ENCODE measurements at regions not wholly inside any gene's neighbourhood (a gene's known extent, or its start where the extent isn't known, plus 50 kb on each side); places are given as distances from the start of the nearest gene placed in this dataset.
A peak's percentile ranks its signal among the peaks of the same experiment; 100 is the strongest.
"Not testable (repeated sequence)": the region's sequence is repeated elsewhere in the genome, so short reads cannot be mapped to it uniquely, and the experiment has no call there.

DNA sequence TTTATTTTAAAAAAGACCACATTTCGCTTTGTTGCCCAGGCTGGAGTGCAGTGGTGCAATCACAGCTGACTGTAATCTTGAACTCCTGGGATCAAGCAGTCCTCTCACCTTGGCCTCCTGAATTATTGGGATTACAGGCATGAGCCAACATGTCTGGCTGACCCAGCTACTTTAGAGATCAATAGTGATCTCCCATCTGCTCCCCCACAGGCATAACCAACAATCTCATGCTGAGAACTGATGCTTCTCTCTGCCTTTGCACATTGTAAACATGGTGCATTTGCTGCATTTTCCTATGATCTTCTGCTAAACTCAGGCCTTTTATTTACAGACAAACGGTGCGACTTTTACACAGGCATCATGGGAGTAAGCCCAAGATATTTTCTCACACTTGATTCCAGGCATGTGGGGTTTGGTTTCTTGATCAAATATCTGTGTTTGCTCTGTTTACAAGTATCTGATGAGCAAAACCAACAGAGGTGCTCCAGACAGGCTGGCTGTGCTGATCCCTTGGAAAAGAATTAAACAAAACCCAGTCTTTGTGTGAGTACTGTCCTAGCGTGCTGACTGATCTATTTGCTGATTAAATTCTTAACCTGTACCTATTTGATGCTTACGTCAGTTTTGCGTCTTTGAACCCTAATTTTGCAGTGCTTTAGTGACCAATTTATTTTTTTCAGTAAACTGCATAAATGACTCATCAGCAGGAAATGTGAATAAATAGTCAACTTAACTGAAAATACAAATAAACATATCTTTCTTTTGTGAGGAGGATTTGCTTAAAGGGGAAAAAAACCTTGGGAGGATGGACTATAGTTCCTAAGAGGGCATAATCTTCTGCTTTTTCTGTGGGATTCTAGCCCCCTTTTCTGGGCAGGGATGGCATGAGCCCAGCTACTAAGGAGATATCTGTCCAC, 191.7 kb upstream of the NR3C1 start:
- ATAC-seq, result no peak
- Histone ChIP-seq H3K36me3 (ENCODE audit: low read depth) (no peaks in the 10 kb centered on the region), H3K4me3 (no peak overlapping the region), H3K4me1 (ENCODE audit: low read depth) (no peaks in the 10 kb centered on the region), H3K9me3 (no peaks in the 10 kb centered on the region)
- intact Hi-C loops (cut with DNase I, micrococcal nuclease), result no loop called here
- DNase-seq, result no peak
- TF ChIP-seq, protein P1, sequence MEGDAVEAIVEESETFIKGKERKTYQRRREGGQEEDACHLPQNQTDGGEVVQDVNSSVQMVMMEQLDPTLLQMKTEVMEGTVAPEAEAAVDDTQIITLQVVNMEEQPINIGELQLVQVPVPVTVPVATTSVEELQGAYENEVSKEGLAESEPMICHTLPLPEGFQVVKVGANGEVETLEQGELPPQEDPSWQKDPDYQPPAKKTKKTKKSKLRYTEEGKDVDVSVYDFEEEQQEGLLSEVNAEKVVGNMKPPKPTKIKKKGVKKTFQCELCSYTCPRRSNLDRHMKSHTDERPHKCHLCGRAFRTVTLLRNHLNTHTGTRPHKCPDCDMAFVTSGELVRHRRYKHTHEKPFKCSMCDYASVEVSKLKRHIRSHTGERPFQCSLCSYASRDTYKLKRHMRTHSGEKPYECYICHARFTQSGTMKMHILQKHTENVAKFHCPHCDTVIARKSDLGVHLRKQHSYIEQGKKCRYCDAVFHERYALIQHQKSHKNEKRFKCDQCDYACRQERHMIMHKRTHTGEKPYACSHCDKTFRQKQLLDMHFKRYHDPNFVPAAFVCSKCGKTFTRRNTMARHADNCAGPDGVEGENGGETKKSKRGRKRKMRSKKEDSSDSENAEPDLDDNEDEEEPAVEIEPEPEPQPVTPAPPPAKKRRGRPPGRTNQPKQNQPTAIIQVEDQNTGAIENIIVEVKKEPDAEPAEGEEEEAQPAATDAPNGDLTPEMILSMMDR (IDR thresholded peaks at IDR 0.05), result no peak

DNA sequence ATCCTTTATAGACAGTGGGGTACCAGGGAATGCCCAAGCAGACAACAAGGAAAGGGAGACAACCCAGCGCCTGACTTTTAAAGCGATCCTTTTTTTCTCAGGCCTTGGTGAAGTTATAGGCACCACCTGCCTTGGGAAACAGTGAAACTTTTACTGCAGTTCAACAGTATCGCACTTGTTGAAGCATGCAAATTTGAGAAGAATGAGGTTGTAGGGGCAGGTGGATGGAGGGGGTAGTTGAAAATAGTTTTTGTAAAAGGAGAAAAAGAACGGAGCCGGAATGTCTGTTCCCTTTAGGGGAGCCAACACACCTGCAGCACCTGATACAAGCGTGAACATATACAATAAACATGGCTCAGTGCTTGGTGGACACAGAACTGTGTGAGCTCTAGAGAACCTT, 190.2 kb upstream of the NR3C1 start:
- TF ChIP-seq, protein P1 (IDR thresholded peaks at IDR 0.05), result no peak
- Histone ChIP-seq H3K36me3 (ENCODE audit: low read depth) (no peaks in the 10 kb centered on the region), H3K4me1 (ENCODE audit: low read depth) (no peaks in the 10 kb centered on the region), H3K9me3 (no peaks in the 10 kb centered on the region), H3K4me3 (no peak overlapping the region)
- intact Hi-C loops (cut with DNase I, micrococcal nuclease), result no loop called here
- DNase-seq, result no peak
- ATAC-seq, result peak; percentile 36

DNA sequence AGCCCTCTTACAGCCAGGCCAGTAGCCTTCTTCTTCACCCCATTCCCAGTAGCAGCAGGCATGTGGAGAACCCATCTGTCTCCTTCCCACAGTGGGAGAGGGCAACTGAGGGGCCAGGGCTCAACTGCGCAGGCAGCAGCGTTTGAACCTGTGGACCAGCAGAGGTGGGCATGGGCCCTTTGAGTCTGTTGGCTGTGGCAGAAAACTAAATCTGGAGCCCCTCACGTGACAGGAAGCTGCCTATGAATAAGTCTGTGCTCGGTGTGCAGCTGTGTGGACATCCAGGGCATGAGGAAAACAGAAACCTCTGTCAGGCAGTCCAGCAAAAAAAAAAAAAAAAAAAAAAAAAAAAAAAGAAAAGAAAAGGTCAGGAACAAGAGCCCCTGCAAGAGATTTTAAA, 189.2 kb upstream of the NR3C1 start:
- no peak overlapping the region for H3K4me3 ChIP-seq
- no peaks in the 10 kb centered on the region for H3K4me1 ChIP-seq (ENCODE audit: low read depth)
- TF ChIP-seq, protein P1 (IDR thresholded peaks at IDR 0.05), result no peak
- peak; percentile 37 for ATAC-seq
- no peaks in the 10 kb centered on the region for H3K36me3 ChIP-seq (ENCODE audit: low read depth)
- no peaks in the 10 kb centered on the region for H3K9me3 ChIP-seq
- DNase-seq, result peak in 1 of 3 donors; percentile 23
- intact Hi-C loops (cut with DNase I, micrococcal nuclease), result no loop called here

DNA sequence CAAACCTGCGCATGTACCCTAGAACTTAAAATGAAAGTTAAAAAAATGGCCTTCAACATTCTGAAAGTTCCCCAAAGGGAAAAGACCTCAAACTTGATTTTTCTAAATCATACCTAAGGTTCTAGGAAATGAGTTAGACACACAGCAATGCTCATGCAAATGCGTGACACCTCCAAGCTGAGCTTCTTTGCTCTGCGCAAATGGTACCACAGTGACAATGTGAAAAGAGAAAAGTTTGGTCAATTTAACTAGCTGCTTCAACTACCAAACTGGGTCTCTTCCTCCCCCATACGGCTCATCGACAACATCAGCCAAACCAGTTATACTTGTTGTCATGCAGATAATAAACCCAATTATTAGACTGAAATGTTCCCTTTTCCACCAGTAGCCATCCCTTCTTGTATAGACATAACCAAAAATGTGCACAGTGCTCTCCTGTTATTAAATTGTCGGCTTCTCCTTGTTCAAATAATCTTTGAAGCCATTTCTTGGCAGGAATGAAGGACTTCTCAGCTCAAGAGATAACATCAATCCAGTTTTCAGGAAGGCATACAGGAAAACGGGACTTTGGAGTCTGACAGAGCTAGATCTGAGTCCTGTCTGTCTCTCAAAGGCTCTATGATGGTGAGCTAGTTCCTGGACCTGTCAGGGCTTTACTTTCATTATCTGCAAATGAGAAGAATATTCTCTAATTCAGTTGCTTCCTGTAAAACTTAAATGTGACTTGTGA, 185.6 kb upstream of the NR3C1 start:
- no peak for ATAC-seq
- TF ChIP-seq, protein P1 (IDR thresholded peaks at IDR 0.05), result no peak
- no peak for DNase-seq
- Histone ChIP-seq H3K9me3 (no peaks in the 10 kb centered on the region), H3K36me3 (ENCODE audit: low read depth) (no peaks in the 10 kb centered on the region), H3K4me3 (no peak overlapping the region), H3K4me1 (ENCODE audit: low read depth) (no peaks in the 10 kb centered on the region)
- intact Hi-C loops (cut with DNase I, micrococcal nuclease), result no loop called here

DNA sequence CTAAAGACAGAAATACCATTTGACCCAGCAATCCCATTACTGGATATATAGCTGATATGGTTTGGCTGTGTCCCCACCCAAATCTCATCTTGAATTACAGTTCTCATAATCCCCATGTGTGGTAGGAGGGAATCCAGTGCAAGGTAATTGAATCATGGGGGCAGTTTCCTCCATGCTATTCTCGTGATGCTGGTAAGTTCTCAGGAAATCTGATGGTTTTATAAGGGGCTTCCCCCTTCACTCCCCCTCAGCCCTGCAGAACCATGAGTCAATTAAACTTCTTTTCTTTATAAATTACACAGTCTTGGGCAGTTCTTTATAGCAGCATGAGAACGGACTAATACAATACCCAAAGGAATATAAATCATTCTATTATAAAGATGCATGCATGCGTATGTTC, 184.6 kb upstream of the NR3C1 start:
- not testable (repeated sequence) for ATAC-seq, DNase-seq

DNA sequence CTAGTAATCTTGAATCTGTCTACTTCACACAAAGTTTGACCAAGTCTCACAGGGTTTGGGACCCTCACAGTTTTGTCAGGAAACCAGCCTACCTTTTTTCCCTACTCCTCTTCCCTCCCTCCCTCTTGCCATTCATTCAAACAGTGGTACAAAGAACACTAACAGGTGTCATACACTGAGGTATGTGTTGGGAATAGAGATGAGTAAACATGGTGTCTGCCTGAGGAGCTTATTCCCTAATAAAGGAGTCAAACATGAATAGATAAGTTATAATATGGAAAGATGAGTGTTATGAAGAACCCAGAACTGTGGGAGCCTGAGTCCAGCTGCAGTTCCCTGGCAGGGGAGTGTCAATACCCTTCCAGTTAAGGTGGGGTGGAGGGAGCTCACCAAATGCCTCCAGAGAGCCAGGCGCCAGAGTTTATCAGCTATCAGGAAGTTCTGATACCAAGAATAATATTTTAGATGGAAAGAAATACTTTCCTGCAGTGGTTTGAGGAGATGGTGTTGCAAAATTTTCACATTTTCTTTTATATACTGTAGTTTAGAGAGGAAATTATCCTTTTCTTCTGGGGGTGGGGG, 183.4 kb upstream of the NR3C1 start:
- TF ChIP-seq, protein P1 (IDR thresholded peaks at IDR 0.05), result no peak
- no peaks in the 10 kb centered on the region for H3K4me1 ChIP-seq (ENCODE audit: low read depth)
- ATAC-seq (no peak), DNase-seq (no peak)
- H3K4me3 ChIP-seq, result no peak overlapping the region
- intact Hi-C loops (cut with DNase I, micrococcal nuclease), result no loop called here
- H3K36me3 ChIP-seq (ENCODE audit: low read depth), result no peaks in the 10 kb centered on the region
- H3K9me3 ChIP-seq, result no peaks in the 10 kb centered on the region

More for the DNA sequence above, 184.6 kb upstream of the NR3C1 start:
- H3K9me3 ChIP-seq; H3K4me3 ChIP-seq; intact Hi-C loops (cut with DNase I, micrococcal nuclease); H3K36me3 ChIP-seq (ENCODE audit: low read depth); H3K4me1 ChIP-seq (ENCODE audit: low read depth): not testable (repeated sequence)
